ENCODE measurements at regions not wholly inside any gene's neighbourhood (a gene's known extent, or its start where the extent isn't known, plus 50 kb on each side); places are given as distances from the start of the nearest gene placed in this dataset.

GRCh38 chr21:38970765-38971164 is 165.0 kb downstream of the ETS2 start:
- TF ChIP-seq POLR2A (IDR thresholded peaks at IDR 0.05) (no peak), CTCF (IDR thresholded peaks at IDR 0.05) (no peak)

Measured in body of pancreas (tissue), 4 donors.